ENCODE measurements at regions not wholly inside any gene's neighbourhood (a gene's known extent, or its start where the extent isn't known, plus 50 kb on each side); places are given as distances from the start of the nearest gene placed in this dataset.

GRCh38 chr4:43411226-43411625 is 518.7 kb downstream of the GRXCR1 start:
- H3K9me3 ChIP-seq (ENCODE audit: severe bottlenecking) = peaks cover 7% of the 10 kb centered on the region
- DNase-seq (ENCODE audit: low spot score) (no peak), ATAC-seq (ENCODE audit: low read depth) (no peak)

GRCh38 chr4:43423276-43423675 is 530.8 kb downstream of the GRXCR1 start:
- no peak for TF ChIP-seq CTCF (IDR thresholded peaks at IDR 0.05; ENCODE audit: poor library complexity, severe bottlenecking)
- no peak overlapping the region for H3K4me3 ChIP-seq (ENCODE audit: severe bottlenecking)
- no peaks in the 10 kb centered on the region for H3K27me3 ChIP-seq (ENCODE audit: insufficient read depth, poor library complexity, severe bottlenecking)
- no peak for DNase-seq (ENCODE audit: low spot score)
- no peak for ATAC-seq (ENCODE audit: low read depth)
- H3K4me1 ChIP-seq (ENCODE audit: insufficient read depth, poor library complexity, severe bottlenecking) = no peaks in the 10 kb centered on the region
- H3K9me3 ChIP-seq (ENCODE audit: severe bottlenecking) = no peaks in the 10 kb centered on the region
- no peaks in the 10 kb centered on the region for H3K36me3 ChIP-seq (ENCODE audit: low read depth)
- no peak overlapping the region for H3K27ac ChIP-seq (ENCODE audit: poor library complexity, severe bottlenecking)

More at GRCh38 chr4:43411226-43411625, 518.7 kb downstream of the GRXCR1 start:
- no peaks in the 10 kb centered on the region for H3K27me3 ChIP-seq (ENCODE audit: insufficient read depth, poor library complexity, severe bottlenecking)
- no peaks in the 10 kb centered on the region for H3K36me3 ChIP-seq (ENCODE audit: low read depth)
- H3K4me1 ChIP-seq (ENCODE audit: insufficient read depth, poor library complexity, severe bottlenecking) = peaks cover 2% of the 10 kb centered on the region
- no peak for TF ChIP-seq CTCF (IDR thresholded peaks at IDR 0.05; ENCODE audit: poor library complexity, severe bottlenecking)
- no peak overlapping the region for H3K27ac ChIP-seq (ENCODE audit: poor library complexity, severe bottlenecking)
- H3K4me3 ChIP-seq (ENCODE audit: severe bottlenecking) = no peak overlapping the region

- TF ChIP-seq CTCF (IDR thresholded peaks at IDR 0.05; ENCODE audit: poor library complexity, severe bottlenecking) = no peak
- Histone ChIP-seq H3K27me3 (ENCODE audit: insufficient read depth, poor library complexity, severe bottlenecking) (no peaks in the 10 kb centered on the region), H3K27ac (ENCODE audit: poor library complexity, severe bottlenecking) (no peak overlapping the region), H3K9me3 (ENCODE audit: severe bottlenecking) (no peaks in the 10 kb centered on the region), H3K4me3 (ENCODE audit: severe bottlenecking) (no peak overlapping the region), H3K36me3 (ENCODE audit: low read depth) (no peaks in the 10 kb centered on the region), H3K4me1 (ENCODE audit: insufficient read depth, poor library complexity, severe bottlenecking) (no peaks in the 10 kb centered on the region)
- no peak for DNase-seq (ENCODE audit: low spot score)
- no peak for ATAC-seq (ENCODE audit: low read depth)
Measured at GRCh38 chr4:43425206-43425605, 532.7 kb downstream of the GRXCR1 start.

GRCh38 chr4:43435291-43435690 is 542.8 kb downstream of the GRXCR1 start:
- Histone ChIP-seq H3K4me3 (ENCODE audit: severe bottlenecking) (no peak overlapping the region), H3K27ac (ENCODE audit: poor library complexity, severe bottlenecking) (no peak overlapping the region), H3K4me1 (ENCODE audit: insufficient read depth, poor library complexity, severe bottlenecking) (no peaks in the 10 kb centered on the region), H3K9me3 (ENCODE audit: severe bottlenecking) (peaks cover 3% of the 10 kb centered on the region), H3K27me3 (ENCODE audit: insufficient read depth, poor library complexity, severe bottlenecking) (no peaks in the 10 kb centered on the region), H3K36me3 (ENCODE audit: low read depth) (no peaks in the 10 kb centered on the region)
- no peak for TF ChIP-seq CTCF (IDR thresholded peaks at IDR 0.05; ENCODE audit: poor library complexity, severe bottlenecking)
- DNase-seq (ENCODE audit: low spot score) = no peak
- ATAC-seq (ENCODE audit: low read depth) = no peak

GRCh38 chr4:43452948-43453347 is 560.4 kb downstream of the GRXCR1 start:
- no peak overlapping the region for H3K4me3 ChIP-seq (ENCODE audit: severe bottlenecking)
- ATAC-seq (ENCODE audit: low read depth) (no peak), DNase-seq (ENCODE audit: low spot score) (no peak)
- H3K36me3 ChIP-seq (ENCODE audit: low read depth) = no peaks in the 10 kb centered on the region
- H3K9me3 ChIP-seq (ENCODE audit: severe bottlenecking) = no peaks in the 10 kb centered on the region
- H3K27me3 ChIP-seq (ENCODE audit: insufficient read depth, poor library complexity, severe bottlenecking) = no peaks in the 10 kb centered on the region
- TF ChIP-seq CTCF (IDR thresholded peaks at IDR 0.05; ENCODE audit: poor library complexity, severe bottlenecking) = no peak
- H3K27ac ChIP-seq (ENCODE audit: poor library complexity, severe bottlenecking) = no peak overlapping the region
- peaks cover 25% of the 10 kb centered on the region for H3K4me1 ChIP-seq (ENCODE audit: insufficient read depth, poor library complexity, severe bottlenecking)
